GM12875 (cell line): ENCODE measurements at regions not wholly inside any gene's neighbourhood (a gene's known extent, or its start where the extent isn't known, plus 50 kb on each side); places are given as distances from the start of the nearest gene placed in this dataset.

Experiments
- H3K4me3 ChIP-seq: one replicate; pipeline ENCODE4 v1.5.1; 2011; ENCODE audit warnings: low read depth, low read length, control low read depth
- CTCF ChIP-seq: IDR thresholded peaks from 2 replicates; pipeline ENCODE4 v1.5.1; 2011; ENCODE audit warnings: low read depth, mild to moderate bottlenecking, control low read depth, inconsistent platforms, low read length, moderate library complexity, borderline replicate concordance; ENCODE audit not compliant: insufficient read depth

- no peak overlapping the region for H3K4me3 ChIP-seq
- TF ChIP-seq CTCF: no peak
Measured at GRCh38 chr13:83008212-83008929, 873.9 kb downstream of the SLITRK1 start.

GRCh38 chr13:83007226-83007625 is 875.0 kb downstream of the SLITRK1 start:
- TF ChIP-seq CTCF: no peak

GRCh38 chr13:83003185-83003584 is 879.1 kb downstream of the SLITRK1 start:
- H3K4me3 ChIP-seq: no peak overlapping the region
- TF ChIP-seq CTCF: no peak

More at GRCh38 chr13:83007226-83007625, 875.0 kb downstream of the SLITRK1 start:
- no peak overlapping the region for H3K4me3 ChIP-seq

GRCh38 chr13:82993417-82993816 is 888.9 kb downstream of the SLITRK1 start:
- H3K4me3 ChIP-seq: no peak overlapping the region
- TF ChIP-seq CTCF: no peak

GRCh38 chr13:82976499-82976898 is 905.8 kb downstream of the SLITRK1 start:
- no peak overlapping the region for H3K4me3 ChIP-seq
- TF ChIP-seq CTCF: no peak

GRCh38 chr13:82963226-82964099 is 918.8 kb downstream of the SLITRK1 start:
- H3K4me3 ChIP-seq: no peak overlapping the region
- TF ChIP-seq CTCF: no peak
